HepG2 (cell line): ENCODE measurements at regions not wholly inside any gene's neighbourhood (a gene's known extent, or its start where the extent isn't known, plus 50 kb on each side); places are given as distances from the start of the nearest gene placed in this dataset.

Experiments
- ATAC-seq: fragments of 200-7000 bp; cut with Tn5 transposase; 3 replicates; pipeline ENCODE4 v1.9.1; 2020; ENCODE audit warnings: mild to moderate bottlenecking, moderate library complexity
- BruUV-seq: library from RNA; stranded (reverse); fragments of 400-500 nt; replicated peaks from 2 replicates; lab custom pipeline; 2021; lab: Mats Ljungman, UMichigan
- CTCF ChIA-PET: fragments of 300-600 bp; formaldehyde crosslinking; extraction: SDS; loops from one replicate; lab custom pipeline; 2021; ENCODE audit warnings: low total read pairs, inconsistent platforms, low intra/inter-chr PET ratio; lab: Yijun Ruan, JAX
- POLR2A ChIA-PET: fragments of 350-600 bp; sonication (Branson Sonifier 250); formaldehyde crosslinking; loops from one replicate; lab custom pipeline; 2020; ENCODE audit warnings: antibody characterized with exemption, inconsistent platforms; lab: Yijun Ruan, JAX
- DNase-seq: peaks from one replicate; pipeline ENCODE4 v3.0.0-alpha.2; 2015; ENCODE audit warnings: low spot score
- FAIRE-seq: peaks from 3 replicates; lab custom pipeline; 2011; peaks lifted over from hg19 to GRCh38; lab: Jason Lieb, UNC
- H2AFZ ChIP-seq: one replicate; pipeline ENCODE4 v1.6.1; 2011; ENCODE audit warnings: low read length, inconsistent platforms
- H3K27ac ChIP-seq: fragments of 300-600 bp; 3 replicates; pipeline ENCODE4 v1.8.0; 2011; ENCODE audit warnings: mixed run types, mild to moderate bottlenecking, mixed read lengths, low read length, inconsistent platforms; ENCODE audit not compliant: insufficient read depth; ENCODE audit errors: extremely low read length
- H3K27me3 ChIP-seq, 2 experiments: fragments of 200-600 bp in 1 of 2; 2 replicates in 1 of 2; 3 replicates in 1 of 2; pipeline versions ENCODE4 v1.6.0 to v1.8.0; 2011; ENCODE audit warnings: low read length in 2 of 2, mild to moderate bottlenecking in 2 of 2, moderate library complexity in 2 of 2, inconsistent platforms in 1 of 2; ENCODE audit not compliant: insufficient read depth in 2 of 2, control insufficient read depth in 1 of 2
- H3K36me3 ChIP-seq, 2 experiments: fragments of 200-600 bp in 1 of 2; replicated peaks in 1 of 2; 2 replicates in 1 of 2; 3 replicates in 1 of 2; pipeline versions ENCODE4 v1.5.1 to v1.8.0; 2011; ENCODE audit warnings: low read length in 2 of 2, inconsistent platforms in 1 of 2; ENCODE audit not compliant: insufficient read depth in 2 of 2, control insufficient read depth in 1 of 2
- H3K4me1 ChIP-seq: 2 replicates; pipeline ENCODE4 v1.5.1; 2012; ENCODE audit warnings: low read length, inconsistent platforms; ENCODE audit not compliant: insufficient read depth
- H3K4me2 ChIP-seq: 2 replicates; pipeline ENCODE4 v1.6.0; 2011; ENCODE audit warnings: low read depth, low read length, inconsistent platforms
- H3K4me3 ChIP-seq, 3 experiments: fragments of 200-600 bp in 1 of 3; sonication (generic), shearing (Covaris generic) in 1 of 3; replicated peaks in 1 of 3; 2 replicates each; pipeline ENCODE4 v1.5.1; 2011 to 2016; ENCODE audit warnings: low read length in 3 of 3, inconsistent platforms in 2 of 3, low read depth in 2 of 3, mild to moderate bottlenecking in 2 of 3, control low read depth in 1 of 3, mixed read lengths in 1 of 3; ENCODE audit not compliant: insufficient read depth in 1 of 3
- H3K79me2 ChIP-seq: one replicate; pipeline ENCODE4 v1.6.1; 2011; ENCODE audit warnings: low read length, inconsistent platforms; ENCODE audit not compliant: insufficient read depth
- H3K9ac ChIP-seq: 2 replicates; pipeline ENCODE4 v1.6.0; 2011; ENCODE audit warnings: mild to moderate bottlenecking, low read depth, low read length, inconsistent platforms; ENCODE audit not compliant: insufficient read depth
- H3K9me3 ChIP-seq: 2 replicates; pipeline ENCODE4 v1.5.1; 2012; ENCODE audit warnings: mild to moderate bottlenecking, low read length
- H4K20me1 ChIP-seq: 2 replicates; pipeline ENCODE4 v1.6.0; 2011; ENCODE audit warnings: inconsistent platforms, mild to moderate bottlenecking, low read length, moderate library complexity; ENCODE audit not compliant: insufficient read depth
- CBX1 ChIP-seq: IDR thresholded peaks from one replicate; pipeline ENCODE4 v1.6.1; 2016; ENCODE audit warnings: antibody characterized with exemption, low read depth
- ELF4 ChIP-seq: sonication (generic); formaldehyde crosslinking; IDR thresholded peaks from 2 replicates; pipeline ENCODE4 v1.5.0; 2020; ENCODE audit warnings: missing genetic modification reagents, mild to moderate bottlenecking, moderate library complexity, borderline replicate concordance
- HNF4G ChIP-seq, 2 experiments: sonication (generic) in 1 of 2; formaldehyde crosslinking in 1 of 2; IDR thresholded peaks; 2 replicates each; pipeline versions ENCODE4 v1.4.0 to v1.6.1; 2011 to 2020; ENCODE audit warnings: borderline replicate concordance in 2 of 2, low read depth in 2 of 2, mild to moderate bottlenecking in 2 of 2, low read length in 1 of 2, missing genetic modification reagents in 1 of 2, moderate library complexity in 1 of 2
- POLR2AphosphoS5 ChIP-seq: IDR thresholded peaks from 2 replicates; pipeline ENCODE4 v1.6.1; 2012; ENCODE audit warnings: low read depth, low read length
- TCF12 ChIP-seq, 2 experiments: fragments of 450-650 bp in 1 of 2; sonication (generic) in 1 of 2; formaldehyde crosslinking in 1 of 2; IDR thresholded peaks; 2 replicates each; pipeline versions ENCODE4 v1.6.1 to v1.8.0; 2017 to 2022; ENCODE audit warnings: antibody characterized with exemption in 1 of 2, mild to moderate bottlenecking in 1 of 2, missing genetic modification reagents in 1 of 2, moderate library complexity in 1 of 2
- ZKSCAN5 ChIP-seq: sonication (generic); formaldehyde crosslinking; IDR thresholded peaks from 2 replicates; pipeline ENCODE4 v1.5.1; 2020; ENCODE audit warnings: mild to moderate bottlenecking, missing genetic modification reagents
- ZNF709 ChIP-seq: sonication (generic); formaldehyde crosslinking; IDR thresholded peaks from 2 replicates; pipeline ENCODE4 v1.5.0; 2020; ENCODE audit warnings: mild to moderate bottlenecking, missing genetic modification reagents
- ZNF816 ChIP-seq: sonication (generic); formaldehyde crosslinking; IDR thresholded peaks from 2 replicates; pipeline ENCODE4 v1.8.0; 2022; ENCODE audit warnings: missing genetic modification reagents, mild to moderate bottlenecking, borderline replicate concordance
- WGBS: methylation state at CpG from one replicate; pipeline ENCODE4 v1.1.6; 2017; ENCODE audit warnings: low lambda C conversion rate; 5-methylcytosine and 5-hydroxymethylcytosine counted together
- in situ Hi-C: cut with HindIII; loops from 2 replicates; pipeline ENCODE4 v1.10.0; 2017; ENCODE audit warnings: low pct_unique_long_range_greater_than_20kb; ENCODE audit not compliant: extremely low pct_ligation_motif_present
- intact Hi-C: fragments of 100-400 bp; cut with micrococcal nuclease; formaldehyde crosslinking; loops from one replicate; pipeline ENCODE4 v1.10.0; 2022; ENCODE audit not compliant: unreplicated experiment
- TF ChIP-seq, protein P1 (sequence below): sonication (generic); formaldehyde crosslinking; IDR thresholded peaks from 2 replicates; pipeline ENCODE4 v1.8.0; 2023; ENCODE audit warnings: mild to moderate bottlenecking, missing genetic modification reagents
- TF ChIP-seq, protein P2 (sequence below): sonication (generic); formaldehyde crosslinking; IDR thresholded peaks from 2 replicates; pipeline ENCODE4 v1.4.0; 2020; ENCODE audit warnings: mild to moderate bottlenecking, missing genetic modification reagents
- TF ChIP-seq, protein P3 (sequence below): sonication (generic); formaldehyde crosslinking; conservative IDR thresholded peaks from 2 replicates; pipeline ENCODE4 v1.5.0; 2020; ENCODE audit warnings: missing genetic modification reagents
- TF ChIP-seq, protein P4 (sequence below): IDR thresholded peaks from 2 replicates; pipeline ENCODE4 v1.6.1; 2012; ENCODE audit warnings: low read length, improper control_type of control experiment
- TF ChIP-seq, protein P5 (sequence below): sonication (generic); formaldehyde crosslinking; IDR thresholded peaks from 2 replicates; pipeline ENCODE4 v1.4.0; 2020; ENCODE audit warnings: missing genetic modification reagents, borderline replicate concordance

DNA sequence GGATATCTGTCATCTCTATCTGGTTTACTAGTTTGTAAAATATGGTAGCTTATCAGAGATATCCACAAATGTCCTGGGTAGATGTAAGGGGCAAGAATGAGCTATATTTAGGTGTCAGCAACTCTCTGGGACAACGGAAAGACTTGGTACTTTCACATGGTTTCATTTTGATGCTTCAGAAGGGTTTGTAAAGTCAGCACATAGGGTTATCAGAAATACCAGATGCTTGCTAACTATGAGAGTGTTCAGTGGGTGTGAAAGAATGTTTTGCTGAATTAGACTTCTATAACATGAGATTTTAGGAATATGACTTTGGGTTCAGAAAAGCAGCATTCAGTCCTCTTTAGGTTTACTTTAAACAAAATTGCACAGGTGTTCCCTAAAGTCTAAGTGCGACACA, 466.5 kb upstream of the PDZRN3 start:
- BruUV-seq: no TSS peak
- TF ChIP-seq, protein P1, sequence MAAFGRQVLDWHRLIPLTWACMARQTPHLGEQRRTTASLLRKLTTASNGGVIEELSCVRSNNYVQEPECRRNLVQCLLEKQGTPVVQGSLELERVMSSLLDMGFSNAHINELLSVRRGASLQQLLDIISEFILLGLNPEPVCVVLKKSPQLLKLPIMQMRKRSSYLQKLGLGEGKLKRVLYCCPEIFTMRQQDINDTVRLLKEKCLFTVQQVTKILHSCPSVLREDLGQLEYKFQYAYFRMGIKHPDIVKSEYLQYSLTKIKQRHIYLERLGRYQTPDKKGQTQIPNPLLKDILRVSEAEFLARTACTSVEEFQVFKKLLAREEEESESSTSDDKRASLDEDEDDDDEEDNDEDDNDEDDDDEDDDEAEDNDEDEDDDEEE (CRISPR knock-in tag): no peak
- TF ChIP-seq, protein P2, sequence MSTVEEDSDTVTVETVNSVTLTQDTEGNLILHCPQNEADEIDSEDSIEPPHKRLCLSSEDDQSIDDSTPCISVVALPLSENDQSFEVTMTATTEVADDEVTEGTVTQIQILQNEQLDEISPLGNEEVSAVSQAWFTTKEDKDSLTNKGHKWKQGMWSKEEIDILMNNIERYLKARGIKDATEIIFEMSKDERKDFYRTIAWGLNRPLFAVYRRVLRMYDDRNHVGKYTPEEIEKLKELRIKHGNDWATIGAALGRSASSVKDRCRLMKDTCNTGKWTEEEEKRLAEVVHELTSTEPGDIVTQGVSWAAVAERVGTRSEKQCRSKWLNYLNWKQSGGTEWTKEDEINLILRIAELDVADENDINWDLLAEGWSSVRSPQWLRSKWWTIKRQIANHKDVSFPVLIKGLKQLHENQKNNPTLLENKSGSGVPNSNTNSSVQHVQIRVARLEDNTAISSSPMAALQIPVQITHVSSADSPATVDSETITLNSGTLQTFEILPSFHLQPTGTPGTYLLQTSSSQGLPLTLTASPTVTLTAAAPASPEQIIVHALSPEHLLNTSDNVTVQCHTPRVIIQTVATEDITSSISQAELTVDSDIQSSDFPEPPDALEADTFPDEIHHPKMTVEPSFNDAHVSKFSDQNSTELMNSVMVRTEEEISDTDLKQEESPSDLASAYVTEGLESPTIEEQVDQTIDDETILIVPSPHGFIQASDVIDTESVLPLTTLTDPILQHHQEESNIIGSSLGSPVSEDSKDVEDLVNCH (CRISPR knock-in tag): no peak
- TF ChIP-seq HNF4G (IDR thresholded peaks at IDR 0.05; ENCODE audit: borderline replicate concordance, low read depth, low read length): no peak
- no peak for TF ChIP-seq HNF4G (CRISPR knock-in tag; IDR thresholded peaks at IDR 0.05; ENCODE audit: borderline replicate concordance, low read depth)
- no peak for TF ChIP-seq CBX1
- TF ChIP-seq POLR2AphosphoS5: no peak
- no peak for TF ChIP-seq TCF12 (IDR thresholded peaks at IDR 0.05)
- no peak for TF ChIP-seq TCF12 (CRISPR knock-in tag; IDR thresholded peaks at IDR 0.05)
- no peak for TF ChIP-seq ELF4 (CRISPR knock-in tag)
- TF ChIP-seq, protein P3, sequence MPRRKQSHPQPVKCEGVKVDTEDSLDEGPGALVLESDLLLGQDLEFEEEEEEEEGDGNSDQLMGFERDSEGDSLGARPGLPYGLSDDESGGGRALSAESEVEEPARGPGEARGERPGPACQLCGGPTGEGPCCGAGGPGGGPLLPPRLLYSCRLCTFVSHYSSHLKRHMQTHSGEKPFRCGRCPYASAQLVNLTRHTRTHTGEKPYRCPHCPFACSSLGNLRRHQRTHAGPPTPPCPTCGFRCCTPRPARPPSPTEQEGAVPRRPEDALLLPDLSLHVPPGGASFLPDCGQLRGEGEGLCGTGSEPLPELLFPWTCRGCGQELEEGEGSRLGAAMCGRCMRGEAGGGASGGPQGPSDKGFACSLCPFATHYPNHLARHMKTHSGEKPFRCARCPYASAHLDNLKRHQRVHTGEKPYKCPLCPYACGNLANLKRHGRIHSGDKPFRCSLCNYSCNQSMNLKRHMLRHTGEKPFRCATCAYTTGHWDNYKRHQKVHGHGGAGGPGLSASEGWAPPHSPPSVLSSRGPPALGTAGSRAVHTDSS (CRISPR knock-in tag): no peak
- TF ChIP-seq, protein P4, sequence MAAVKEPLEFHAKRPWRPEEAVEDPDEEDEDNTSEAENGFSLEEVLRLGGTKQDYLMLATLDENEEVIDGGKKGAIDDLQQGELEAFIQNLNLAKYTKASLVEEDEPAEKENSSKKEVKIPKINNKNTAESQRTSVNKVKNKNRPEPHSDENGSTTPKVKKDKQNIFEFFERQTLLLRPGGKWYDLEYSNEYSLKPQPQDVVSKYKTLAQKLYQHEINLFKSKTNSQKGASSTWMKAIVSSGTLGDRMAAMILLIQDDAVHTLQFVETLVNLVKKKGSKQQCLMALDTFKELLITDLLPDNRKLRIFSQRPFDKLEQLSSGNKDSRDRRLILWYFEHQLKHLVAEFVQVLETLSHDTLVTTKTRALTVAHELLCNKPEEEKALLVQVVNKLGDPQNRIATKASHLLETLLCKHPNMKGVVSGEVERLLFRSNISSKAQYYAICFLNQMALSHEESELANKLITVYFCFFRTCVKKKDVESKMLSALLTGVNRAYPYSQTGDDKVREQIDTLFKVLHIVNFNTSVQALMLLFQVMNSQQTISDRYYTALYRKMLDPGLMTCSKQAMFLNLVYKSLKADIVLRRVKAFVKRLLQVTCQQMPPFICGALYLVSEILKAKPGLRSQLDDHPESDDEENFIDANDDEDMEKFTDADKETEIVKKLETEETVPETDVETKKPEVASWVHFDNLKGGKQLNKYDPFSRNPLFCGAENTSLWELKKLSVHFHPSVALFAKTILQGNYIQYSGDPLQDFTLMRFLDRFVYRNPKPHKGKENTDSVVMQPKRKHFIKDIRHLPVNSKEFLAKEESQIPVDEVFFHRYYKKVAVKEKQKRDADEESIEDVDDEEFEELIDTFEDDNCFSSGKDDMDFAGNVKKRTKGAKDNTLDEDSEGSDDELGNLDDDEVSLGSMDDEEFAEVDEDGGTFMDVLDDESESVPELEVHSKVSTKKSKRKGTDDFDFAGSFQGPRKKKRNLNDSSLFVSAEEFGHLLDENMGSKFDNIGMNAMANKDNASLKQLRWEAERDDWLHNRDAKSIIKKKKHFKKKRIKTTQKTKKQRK: no peak
- TF ChIP-seq ZNF816 (CRISPR knock-in tag): no peak
- no peak for TF ChIP-seq ZNF709 (CRISPR knock-in tag)
- TF ChIP-seq ZKSCAN5: no peak
- TF ChIP-seq, protein P5, sequence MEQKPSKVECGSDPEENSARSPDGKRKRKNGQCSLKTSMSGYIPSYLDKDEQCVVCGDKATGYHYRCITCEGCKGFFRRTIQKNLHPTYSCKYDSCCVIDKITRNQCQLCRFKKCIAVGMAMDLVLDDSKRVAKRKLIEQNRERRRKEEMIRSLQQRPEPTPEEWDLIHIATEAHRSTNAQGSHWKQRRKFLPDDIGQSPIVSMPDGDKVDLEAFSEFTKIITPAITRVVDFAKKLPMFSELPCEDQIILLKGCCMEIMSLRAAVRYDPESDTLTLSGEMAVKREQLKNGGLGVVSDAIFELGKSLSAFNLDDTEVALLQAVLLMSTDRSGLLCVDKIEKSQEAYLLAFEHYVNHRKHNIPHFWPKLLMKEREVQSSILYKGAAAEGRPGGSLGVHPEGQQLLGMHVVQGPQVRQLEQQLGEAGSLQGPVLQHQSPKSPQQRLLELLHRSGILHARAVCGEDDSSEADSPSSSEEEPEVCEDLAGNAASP (CRISPR knock-in tag): no peak

More for the DNA sequence above, 466.5 kb upstream of the PDZRN3 start:
- in situ Hi-C loops (no loop called here), intact Hi-C loops (no loop called here)
- no peaks in the 10 kb centered on the region for H3K4me1 ChIP-seq
- ChIA-PET CTCF (no interaction called here), POLR2A (no interaction called here)
- H3K27me3 ChIP-seq: no peaks in the 10 kb centered on the region
- H3K79me2 ChIP-seq: no peaks in the 10 kb centered on the region
- no peak overlapping the region for H3K4me2 ChIP-seq
- no peak for DNase-seq
- H4K20me1 ChIP-seq: no peaks in the 10 kb centered on the region
- no peak overlapping the region for H2AFZ ChIP-seq
- ATAC-seq: no peak
- H3K4me3 ChIP-seq: no peak overlapping the region
- H3K9ac ChIP-seq: no peak overlapping the region
- H3K9me3 ChIP-seq: no peaks in the 10 kb centered on the region
- no peak overlapping the region for H3K27ac ChIP-seq
- H3K36me3 ChIP-seq: no peaks in the 10 kb centered on the region
- FAIRE-seq: no peak
- 2% methylated on average over 2 of the region's 2 CpGs for WGBS
